SK-N-SH treated with all-trans-retinoic acid at 6 μM for 48 hours (cell line): ENCODE measurements at regions not wholly inside any gene's neighbourhood (a gene's known extent, or its start where the extent isn't known, plus 50 kb on each side); places are given as distances from the start of the nearest gene placed in this dataset.

ENCODE experiments used
- ATAC-seq: fragments of 200-7000 bp; cut with Tn5 transposase; 3 replicates; pipeline ENCODE4 v1.9.1; 2020; ENCODE audit warnings: mild to moderate bottlenecking, moderate library complexity
- ARNTL ChIP-seq: fragments of 450-650 bp; formaldehyde crosslinking; IDR thresholded peaks from 2 replicates; pipeline ENCODE4 v1.5.0; 2020; ENCODE audit warnings: low read depth, mild to moderate bottlenecking, moderate library complexity, borderline replicate concordance
- BACH2 ChIP-seq: fragments of 250-450 bp; sonication (Bioruptor Pico); IDR thresholded peaks from 2 replicates; pipeline ENCODE4 v1.9.0; 2021; ENCODE audit warnings: mild to moderate bottlenecking, borderline replicate concordance
- CSDC2 ChIP-seq: fragments of 250-450 bp; sonication (Bioruptor Pico); IDR thresholded peaks from 2 replicates; pipeline ENCODE4 v1.5.0; 2020; ENCODE audit warnings: mild to moderate bottlenecking, moderate library complexity
- ESRRG ChIP-seq: fragments of 250-450 bp; sonication (Bioruptor Pico); IDR thresholded peaks from 2 replicates; pipeline ENCODE4 v1.6.1; 2021; ENCODE audit warnings: mild to moderate bottlenecking
- GLIS3 ChIP-seq: fragments of 250-450 bp; sonication (Bioruptor Pico); IDR thresholded peaks from 2 replicates; pipeline ENCODE4 v1.5.0; 2020; ENCODE audit warnings: mild to moderate bottlenecking, moderate library complexity
- ISL1 ChIP-seq: fragments of 250-450 bp; sonication (Bioruptor Pico); IDR thresholded peaks from 2 replicates; pipeline ENCODE4 v2.1.2; 2022; ENCODE audit warnings: mild to moderate bottlenecking, moderate library complexity
- OSR1 ChIP-seq: fragments of 250-450 bp; sonication (Bioruptor Pico); IDR thresholded peaks from 2 replicates; pipeline ENCODE4 v1.8.0; 2022; ENCODE audit warnings: moderate library complexity, mild to moderate bottlenecking, inconsistent platforms
- PPARA ChIP-seq: fragments of 250-450 bp; sonication (Bioruptor Pico); IDR thresholded peaks from 2 replicates; pipeline ENCODE4 v1.5.0; 2020; ENCODE audit warnings: mild to moderate bottlenecking, borderline replicate concordance
- RARB ChIP-seq: fragments of 250-450 bp; sonication (Bioruptor Pico); IDR thresholded peaks from 2 replicates; pipeline ENCODE4 v1.8.0; 2021; ENCODE audit warnings: mild to moderate bottlenecking, moderate library complexity
- SNAI2 ChIP-seq: fragments of 250-450 bp; sonication (Bioruptor Pico); IDR thresholded peaks from 2 replicates; pipeline ENCODE4 v1.5.0; 2020; ENCODE audit warnings: mild to moderate bottlenecking, moderate library complexity
- TCF4 ChIP-seq: fragments of 250-450 bp; sonication (Bioruptor Pico); IDR thresholded peaks from 2 replicates; pipeline ENCODE4 v1.8.0; 2021; ENCODE audit warnings: mild to moderate bottlenecking, moderate library complexity, borderline replicate concordance
- TOX ChIP-seq: fragments of 250-450 bp; sonication (Bioruptor Pico); IDR thresholded peaks from 2 replicates; pipeline ENCODE4 v1.8.0; 2021; ENCODE audit warnings: mild to moderate bottlenecking, moderate library complexity, borderline replicate concordance
- ZC3H10 ChIP-seq: fragments of 250-450 bp; sonication (Bioruptor Pico); IDR thresholded peaks from 2 replicates; pipeline ENCODE4 v1.5.1; 2021; ENCODE audit warnings: mild to moderate bottlenecking, moderate library complexity
- ZFP3 ChIP-seq: fragments of 250-450 bp; sonication (Bioruptor Pico); IDR thresholded peaks from 2 replicates; pipeline ENCODE4 v1.5.0; 2020; ENCODE audit warnings: mild to moderate bottlenecking, moderate library complexity
- ZFP30 ChIP-seq: fragments of 450-650 bp; formaldehyde crosslinking; IDR thresholded peaks from 2 replicates; pipeline ENCODE4 v1.5.0; 2022; ENCODE audit warnings: mild to moderate bottlenecking, moderate library complexity
- ZNF565 ChIP-seq: fragments of 450-650 bp; formaldehyde crosslinking; conservative IDR thresholded peaks from 2 replicates; pipeline ENCODE4 v1.5.0; 2020; ENCODE audit warnings: low read depth, mild to moderate bottlenecking, moderate library complexity
- ZNF70 ChIP-seq: fragments of 450-650 bp; formaldehyde crosslinking; IDR thresholded peaks from 2 replicates; pipeline ENCODE4 v1.5.0; 2020; ENCODE audit warnings: mild to moderate bottlenecking, moderate library complexity
- ZNF8 ChIP-seq: fragments of 450-650 bp; formaldehyde crosslinking; IDR thresholded peaks from 2 replicates; pipeline ENCODE4 v1.5.0; 2020; ENCODE audit warnings: mild to moderate bottlenecking, moderate library complexity
- TF ChIP-seq, protein P1 (sequence below): fragments of 250-450 bp; sonication (Bioruptor Pico); IDR thresholded peaks from 2 replicates; pipeline ENCODE4 v1.5.0; 2020; ENCODE audit warnings: mild to moderate bottlenecking, moderate library complexity
- TF ChIP-seq, protein P2 (sequence below): fragments of 250-450 bp; sonication (Bioruptor Pico); IDR thresholded peaks from 2 replicates; pipeline ENCODE4 v1.5.1; 2021; ENCODE audit warnings: mild to moderate bottlenecking, moderate library complexity
- TF ChIP-seq, protein P3 (sequence below): fragments of 250-450 bp; sonication (Bioruptor Pico); IDR thresholded peaks from 2 replicates; pipeline ENCODE4 v1.5.1; 2020; ENCODE audit warnings: low read depth, mild to moderate bottlenecking, moderate library complexity
- TF ChIP-seq, protein P4 (sequence below): fragments of 250-450 bp; sonication (Bioruptor Pico); IDR thresholded peaks from 2 replicates; pipeline ENCODE4 v1.8.0; 2020; ENCODE audit warnings: mild to moderate bottlenecking, moderate library complexity, borderline replicate concordance

DNA sequence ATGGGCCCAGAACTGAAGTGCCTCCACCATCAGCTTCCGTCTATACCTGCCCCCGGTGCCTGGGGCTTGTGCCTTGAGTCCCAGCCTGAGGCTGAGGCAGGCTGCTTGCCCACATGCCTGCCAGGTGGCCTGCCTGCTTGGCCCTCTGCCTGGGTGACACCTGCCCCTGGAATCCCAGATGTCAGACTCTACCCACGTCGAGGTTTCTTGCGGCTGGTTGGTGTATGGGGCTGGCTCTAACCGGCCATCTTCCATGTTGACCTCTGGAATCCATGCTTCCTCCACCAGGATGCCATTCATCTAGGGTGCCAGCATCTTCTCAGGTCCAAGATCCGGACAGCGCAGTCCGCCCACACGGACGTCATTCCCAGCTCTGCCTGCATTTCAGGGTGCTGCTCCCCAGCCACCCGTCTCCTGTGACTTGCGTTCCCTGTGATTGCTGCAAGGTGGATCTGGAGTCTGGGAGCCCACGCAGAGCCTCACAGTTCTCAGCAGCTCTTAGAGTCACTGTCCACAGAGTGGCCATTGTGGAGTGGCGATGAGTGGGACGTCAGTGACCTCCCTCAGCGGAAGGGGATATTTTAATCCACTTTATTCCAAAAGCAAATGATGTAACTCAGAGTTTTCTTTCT, 298.1 kb downstream of the TCERG1L start:
- TF ChIP-seq GLIS3 (CRISPR knock-in tag): no peak
- no peak for TF ChIP-seq RARB (CRISPR knock-in tag)
- no peak for TF ChIP-seq SNAI2 (CRISPR knock-in tag)
- TF ChIP-seq TCF4 (CRISPR knock-in tag): no peak
- no peak for TF ChIP-seq PPARA (CRISPR knock-in tag)
- no peak for TF ChIP-seq ZNF565
- no peak for TF ChIP-seq ZNF70 (CRISPR knock-in tag)
- TF ChIP-seq, protein P1, sequence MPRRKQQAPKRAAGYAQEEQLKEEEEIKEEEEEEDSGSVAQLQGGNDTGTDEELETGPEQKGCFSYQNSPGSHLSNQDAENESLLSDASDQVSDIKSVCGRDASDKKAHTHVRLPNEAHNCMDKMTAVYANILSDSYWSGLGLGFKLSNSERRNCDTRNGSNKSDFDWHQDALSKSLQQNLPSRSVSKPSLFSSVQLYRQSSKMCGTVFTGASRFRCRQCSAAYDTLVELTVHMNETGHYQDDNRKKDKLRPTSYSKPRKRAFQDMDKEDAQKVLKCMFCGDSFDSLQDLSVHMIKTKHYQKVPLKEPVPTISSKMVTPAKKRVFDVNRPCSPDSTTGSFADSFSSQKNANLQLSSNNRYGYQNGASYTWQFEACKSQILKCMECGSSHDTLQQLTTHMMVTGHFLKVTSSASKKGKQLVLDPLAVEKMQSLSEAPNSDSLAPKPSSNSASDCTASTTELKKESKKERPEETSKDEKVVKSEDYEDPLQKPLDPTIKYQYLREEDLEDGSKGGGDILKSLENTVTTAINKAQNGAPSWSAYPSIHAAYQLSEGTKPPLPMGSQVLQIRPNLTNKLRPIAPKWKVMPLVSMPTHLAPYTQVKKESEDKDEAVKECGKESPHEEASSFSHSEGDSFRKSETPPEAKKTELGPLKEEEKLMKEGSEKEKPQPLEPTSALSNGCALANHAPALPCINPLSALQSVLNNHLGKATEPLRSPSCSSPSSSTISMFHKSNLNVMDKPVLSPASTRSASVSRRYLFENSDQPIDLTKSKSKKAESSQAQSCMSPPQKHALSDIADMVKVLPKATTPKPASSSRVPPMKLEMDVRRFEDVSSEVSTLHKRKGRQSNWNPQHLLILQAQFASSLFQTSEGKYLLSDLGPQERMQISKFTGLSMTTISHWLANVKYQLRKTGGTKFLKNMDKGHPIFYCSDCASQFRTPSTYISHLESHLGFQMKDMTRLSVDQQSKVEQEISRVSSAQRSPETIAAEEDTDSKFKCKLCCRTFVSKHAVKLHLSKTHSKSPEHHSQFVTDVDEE (CRISPR knock-in tag): no peak
- no peak for TF ChIP-seq ISL1 (CRISPR knock-in tag)
- no peak for TF ChIP-seq BACH2 (CRISPR knock-in tag)
- TF ChIP-seq ARNTL: no peak
- TF ChIP-seq ESRRG (CRISPR knock-in tag): no peak
- no peak for TF ChIP-seq ZFP30 (CRISPR knock-in tag)
- no peak for TF ChIP-seq TOX (CRISPR knock-in tag)
- TF ChIP-seq, protein P2, sequence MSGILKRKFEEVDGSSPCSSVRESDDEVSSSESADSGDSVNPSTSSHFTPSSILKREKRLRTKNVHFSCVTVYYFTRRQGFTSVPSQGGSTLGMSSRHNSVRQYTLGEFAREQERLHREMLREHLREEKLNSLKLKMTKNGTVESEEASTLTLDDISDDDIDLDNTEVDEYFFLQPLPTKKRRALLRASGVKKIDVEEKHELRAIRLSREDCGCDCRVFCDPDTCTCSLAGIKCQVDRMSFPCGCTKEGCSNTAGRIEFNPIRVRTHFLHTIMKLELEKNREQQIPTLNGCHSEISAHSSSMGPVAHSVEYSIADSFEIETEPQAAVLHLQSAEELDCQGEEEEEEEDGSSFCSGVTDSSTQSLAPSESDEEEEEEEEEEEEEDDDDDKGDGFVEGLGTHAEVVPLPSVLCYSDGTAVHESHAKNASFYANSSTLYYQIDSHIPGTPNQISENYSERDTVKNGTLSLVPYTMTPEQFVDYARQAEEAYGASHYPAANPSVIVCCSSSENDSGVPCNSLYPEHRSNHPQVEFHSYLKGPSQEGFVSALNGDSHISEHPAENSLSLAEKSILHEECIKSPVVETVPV (CRISPR knock-in tag): no peak
- TF ChIP-seq ZC3H10 (CRISPR knock-in tag): no peak
- TF ChIP-seq ZNF8 (CRISPR knock-in tag): no peak
- no peak for ATAC-seq

DNA sequence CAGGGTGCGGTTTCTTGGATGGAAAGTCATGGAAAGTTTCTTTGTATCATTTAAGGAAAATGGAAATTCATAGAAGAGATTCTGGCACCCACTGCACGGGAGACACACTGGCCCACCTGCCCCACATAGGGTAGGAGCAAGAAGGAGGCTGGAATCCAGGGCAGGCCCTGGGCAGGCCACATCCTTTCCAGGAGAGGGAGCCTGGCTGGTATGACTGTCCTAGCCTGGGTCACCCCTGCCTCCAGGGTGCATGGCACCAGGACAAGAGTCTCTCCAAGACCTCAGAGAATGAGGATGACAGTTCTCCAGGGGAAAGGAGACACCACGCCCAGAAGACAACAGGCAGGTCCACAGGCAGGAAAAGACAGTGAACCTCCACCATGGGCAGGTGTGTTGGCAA, 297.2 kb downstream of the TCERG1L start:
- TF ChIP-seq ZNF8 (CRISPR knock-in tag): no peak
- no peak for TF ChIP-seq BACH2 (CRISPR knock-in tag)
- TF ChIP-seq OSR1 (CRISPR knock-in tag): no peak
- no peak for TF ChIP-seq RARB (CRISPR knock-in tag)
- TF ChIP-seq, protein P1 (CRISPR knock-in tag): no peak
- no peak for TF ChIP-seq ESRRG (CRISPR knock-in tag)
- no peak for TF ChIP-seq TOX (CRISPR knock-in tag)
- ATAC-seq: no peak

DNA sequence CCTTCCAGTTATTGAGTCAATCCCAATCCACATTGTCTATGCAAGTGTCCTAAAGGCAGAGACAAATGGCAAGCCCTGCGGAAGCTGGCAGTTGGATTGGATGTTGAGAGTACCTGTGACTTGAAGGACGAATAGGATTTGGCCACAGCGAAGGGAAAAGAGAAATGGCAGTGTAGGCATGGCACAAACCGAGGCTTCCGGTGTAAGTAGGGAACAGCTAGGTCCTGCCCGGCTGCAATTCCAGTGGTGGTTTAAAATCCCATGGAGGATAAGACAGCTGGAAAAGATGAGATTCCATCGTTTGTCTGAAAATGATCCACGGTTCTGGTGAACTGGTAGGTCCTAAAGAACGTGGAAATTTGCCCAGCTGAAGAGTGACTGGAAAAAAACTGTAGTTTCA, 296.2 kb downstream of the TCERG1L start:
- no peak for ATAC-seq
- TF ChIP-seq ZFP3: no peak
- no peak for TF ChIP-seq TOX (CRISPR knock-in tag)
- TF ChIP-seq SNAI2 (CRISPR knock-in tag): no peak
- no peak for TF ChIP-seq CSDC2
- TF ChIP-seq ARNTL: no peak
- TF ChIP-seq, protein P2 (CRISPR knock-in tag): no peak

DNA sequence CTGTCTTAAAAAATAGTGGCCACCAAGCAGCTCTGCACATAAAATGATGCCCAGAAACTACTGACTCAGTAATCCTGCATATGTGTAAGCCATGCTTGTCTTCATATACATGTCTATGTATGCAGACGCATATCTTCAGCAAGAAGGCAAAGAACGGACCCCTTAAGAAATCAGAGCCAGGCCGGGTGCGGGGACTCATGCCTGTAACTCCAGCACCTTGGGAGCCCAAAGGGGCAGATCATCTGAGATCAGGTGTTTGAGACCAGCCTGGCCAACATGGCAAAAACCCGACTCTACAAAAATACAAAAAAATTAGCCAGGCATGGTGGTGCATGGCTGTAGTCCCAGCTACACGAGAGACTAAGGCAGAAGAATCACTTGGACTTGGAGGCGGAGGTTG, 295.0 kb downstream of the TCERG1L start:
- TF ChIP-seq ESRRG (CRISPR knock-in tag): no peak
- no peak for TF ChIP-seq RARB (CRISPR knock-in tag)
- TF ChIP-seq, protein P3, sequence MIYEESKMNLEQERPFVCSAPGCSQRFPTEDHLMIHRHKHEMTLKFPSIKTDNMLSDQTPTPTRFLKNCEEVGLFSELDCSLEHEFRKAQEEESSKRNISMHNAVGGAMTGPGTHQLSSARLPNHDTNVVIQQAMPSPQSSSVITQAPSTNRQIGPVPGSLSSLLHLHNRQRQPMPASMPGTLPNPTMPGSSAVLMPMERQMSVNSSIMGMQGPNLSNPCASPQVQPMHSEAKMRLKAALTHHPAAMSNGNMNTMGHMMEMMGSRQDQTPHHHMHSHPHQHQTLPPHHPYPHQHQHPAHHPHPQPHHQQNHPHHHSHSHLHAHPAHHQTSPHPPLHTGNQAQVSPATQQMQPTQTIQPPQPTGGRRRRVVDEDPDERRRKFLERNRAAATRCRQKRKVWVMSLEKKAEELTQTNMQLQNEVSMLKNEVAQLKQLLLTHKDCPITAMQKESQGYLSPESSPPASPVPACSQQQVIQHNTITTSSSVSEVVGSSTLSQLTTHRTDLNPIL (CRISPR knock-in tag): no peak
- no peak for TF ChIP-seq TCF4 (CRISPR knock-in tag)
- no peak for TF ChIP-seq ZFP30 (CRISPR knock-in tag)
- no peak for TF ChIP-seq ARNTL
- TF ChIP-seq, protein P4, sequence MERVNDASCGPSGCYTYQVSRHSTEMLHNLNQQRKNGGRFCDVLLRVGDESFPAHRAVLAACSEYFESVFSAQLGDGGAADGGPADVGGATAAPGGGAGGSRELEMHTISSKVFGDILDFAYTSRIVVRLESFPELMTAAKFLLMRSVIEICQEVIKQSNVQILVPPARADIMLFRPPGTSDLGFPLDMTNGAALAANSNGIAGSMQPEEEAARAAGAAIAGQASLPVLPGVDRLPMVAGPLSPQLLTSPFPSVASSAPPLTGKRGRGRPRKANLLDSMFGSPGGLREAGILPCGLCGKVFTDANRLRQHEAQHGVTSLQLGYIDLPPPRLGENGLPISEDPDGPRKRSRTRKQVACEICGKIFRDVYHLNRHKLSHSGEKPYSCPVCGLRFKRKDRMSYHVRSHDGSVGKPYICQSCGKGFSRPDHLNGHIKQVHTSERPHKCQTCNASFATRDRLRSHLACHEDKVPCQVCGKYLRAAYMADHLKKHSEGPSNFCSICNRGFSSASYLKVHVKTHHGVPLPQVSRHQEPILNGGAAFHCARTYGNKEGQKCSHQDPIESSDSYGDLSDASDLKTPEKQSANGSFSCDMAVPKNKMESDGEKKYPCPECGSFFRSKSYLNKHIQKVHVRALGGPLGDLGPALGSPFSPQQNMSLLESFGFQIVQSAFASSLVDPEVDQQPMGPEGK (CRISPR knock-in tag): no peak
- no peak for TF ChIP-seq TOX (CRISPR knock-in tag)
- no peak for TF ChIP-seq BACH2 (CRISPR knock-in tag)
- ATAC-seq: no peak
